ENCODE measurements at regions not wholly inside any gene's neighbourhood (a gene's known extent, or its start where the extent isn't known, plus 50 kb on each side); places are given as distances from the start of the nearest gene placed in this dataset.

GRCh38 chr5:117434254-117434653 is 859.6 kb upstream of the SEMA6A start:
- no peaks in the 10 kb centered on the region for H3K79me2 ChIP-seq (ENCODE audit: insufficient read depth, low read depth, low read length)
- no peaks in the 10 kb centered on the region for H4K20me1 ChIP-seq (ENCODE audit: insufficient read depth, low read length)
- H3K36me3 ChIP-seq (ENCODE audit: insufficient read depth, low read length), result no peaks in the 10 kb centered on the region
- H3K9me2 ChIP-seq (ENCODE audit: insufficient read depth, low read length), result no peaks in the 10 kb centered on the region
- intact Hi-C loops (cut with micrococcal nuclease; ENCODE audit: unreplicated experiment), result no loop called here
- H2AFZ ChIP-seq (ENCODE audit: low read length), result no peak overlapping the region
- H3K4me3 ChIP-seq (ENCODE audit: low read depth, low read length, poor library complexity, severe bottlenecking), result no peak overlapping the region
- H3K4me1 ChIP-seq (ENCODE audit: insufficient read depth, low read length, poor library complexity, severe bottlenecking), result no peaks in the 10 kb centered on the region
- CTCF ChIA-PET (ENCODE audit: unreplicated experiment), result no interaction called here
- TF ChIP-seq CTCF (conservative IDR thresholded peaks at IDR 0.05; ENCODE audit: low read length) (no peak), EZH2phosphoT487 (IDR thresholded peaks at IDR 0.05; ENCODE audit: borderline replicate concordance, low read depth, low read length) (no peak)
- H3K4me2 ChIP-seq (ENCODE audit: low read length), result no peak overlapping the region
- H3K27ac ChIP-seq (ENCODE audit: low read depth, low read length, poor library complexity, severe bottlenecking), result no peak overlapping the region
- POLR2A ChIA-PET, result interaction anchor here (1.5 kb wide), 1 partner anchor 11 kb away, joined by 5 read pairs; no protein-coding TSS in a partner anchor
- DNase-seq (ENCODE audit: low spot score), result no peak
- no TSS peak for BruUV-seq (replicated peaks)
- H3K9me3 ChIP-seq (ENCODE audit: low read length), result no peaks in the 10 kb centered on the region

GRCh38 chr5:117433818-117434217 is 859.2 kb upstream of the SEMA6A start:
- Histone ChIP-seq H2AFZ (ENCODE audit: low read length) (no peak overlapping the region), H3K79me2 (ENCODE audit: insufficient read depth, low read depth, low read length) (no peaks in the 10 kb centered on the region), H3K4me2 (ENCODE audit: low read length) (no peak overlapping the region), H3K27ac (ENCODE audit: low read depth, low read length, poor library complexity, severe bottlenecking) (no peak overlapping the region), H3K36me3 (ENCODE audit: insufficient read depth, low read length) (no peaks in the 10 kb centered on the region), H3K9me3 (ENCODE audit: low read length) (no peaks in the 10 kb centered on the region), H3K9me2 (ENCODE audit: insufficient read depth, low read length) (no peaks in the 10 kb centered on the region), H4K20me1 (ENCODE audit: insufficient read depth, low read length) (no peaks in the 10 kb centered on the region), H3K4me1 (ENCODE audit: insufficient read depth, low read length, poor library complexity, severe bottlenecking) (no peaks in the 10 kb centered on the region), H3K4me3 (ENCODE audit: low read depth, low read length, poor library complexity, severe bottlenecking) (no peak overlapping the region)
- no peak for DNase-seq (ENCODE audit: low spot score)
- intact Hi-C loops (cut with micrococcal nuclease; ENCODE audit: unreplicated experiment), result no loop called here
- ChIA-PET POLR2A (interaction anchor here (0.8 to 1.5 kb wide), 2 partner anchors 10 to 412 kb away, joined by 3 to 5 read pairs; no protein-coding TSS in a partner anchor), CTCF (ENCODE audit: unreplicated experiment) (no interaction called here)
- BruUV-seq (replicated peaks), result no TSS peak
- TF ChIP-seq EZH2phosphoT487 (IDR thresholded peaks at IDR 0.05; ENCODE audit: borderline replicate concordance, low read depth, low read length) (no peak), CTCF (conservative IDR thresholded peaks at IDR 0.05; ENCODE audit: low read length) (no peak)

- no peak for DNase-seq (ENCODE audit: low spot score)
- intact Hi-C loops (cut with micrococcal nuclease; ENCODE audit: unreplicated experiment), result no loop called here
- Histone ChIP-seq H2AFZ (ENCODE audit: low read length) (no peak overlapping the region), H3K4me3 (ENCODE audit: low read depth, low read length, poor library complexity, severe bottlenecking) (no peak overlapping the region), H3K9me2 (ENCODE audit: insufficient read depth, low read length) (no peaks in the 10 kb centered on the region), H3K4me2 (ENCODE audit: low read length) (no peak overlapping the region), H3K27ac (ENCODE audit: low read depth, low read length, poor library complexity, severe bottlenecking) (no peak overlapping the region), H3K4me1 (ENCODE audit: insufficient read depth, low read length, poor library complexity, severe bottlenecking) (no peaks in the 10 kb centered on the region), H3K9me3 (ENCODE audit: low read length) (no peaks in the 10 kb centered on the region), H3K79me2 (ENCODE audit: insufficient read depth, low read depth, low read length) (no peaks in the 10 kb centered on the region), H3K36me3 (ENCODE audit: insufficient read depth, low read length) (no peaks in the 10 kb centered on the region), H4K20me1 (ENCODE audit: insufficient read depth, low read length) (no peaks in the 10 kb centered on the region)
- TF ChIP-seq EZH2phosphoT487 (IDR thresholded peaks at IDR 0.05; ENCODE audit: borderline replicate concordance, low read depth, low read length), result no peak
- no peak for TF ChIP-seq CTCF (conservative IDR thresholded peaks at IDR 0.05; ENCODE audit: low read length)
- ChIA-PET POLR2A (interaction anchor here (0.6 to 1.2 kb wide), 2 partner anchors 11 to 1519 kb away, joined by 3 to 9 read pairs; no protein-coding TSS in a partner anchor), CTCF (ENCODE audit: unreplicated experiment) (no interaction called here)
- BruUV-seq (replicated peaks), result no TSS peak
These were observed 856.5 kb upstream of the SEMA6A start for GRCh38 chr5:117431091-117431490.
